ENCODE measurements at regions not wholly inside any gene's neighbourhood (a gene's known extent, or its start where the extent isn't known, plus 50 kb on each side); places are given as distances from the start of the nearest gene placed in this dataset.

DNA sequence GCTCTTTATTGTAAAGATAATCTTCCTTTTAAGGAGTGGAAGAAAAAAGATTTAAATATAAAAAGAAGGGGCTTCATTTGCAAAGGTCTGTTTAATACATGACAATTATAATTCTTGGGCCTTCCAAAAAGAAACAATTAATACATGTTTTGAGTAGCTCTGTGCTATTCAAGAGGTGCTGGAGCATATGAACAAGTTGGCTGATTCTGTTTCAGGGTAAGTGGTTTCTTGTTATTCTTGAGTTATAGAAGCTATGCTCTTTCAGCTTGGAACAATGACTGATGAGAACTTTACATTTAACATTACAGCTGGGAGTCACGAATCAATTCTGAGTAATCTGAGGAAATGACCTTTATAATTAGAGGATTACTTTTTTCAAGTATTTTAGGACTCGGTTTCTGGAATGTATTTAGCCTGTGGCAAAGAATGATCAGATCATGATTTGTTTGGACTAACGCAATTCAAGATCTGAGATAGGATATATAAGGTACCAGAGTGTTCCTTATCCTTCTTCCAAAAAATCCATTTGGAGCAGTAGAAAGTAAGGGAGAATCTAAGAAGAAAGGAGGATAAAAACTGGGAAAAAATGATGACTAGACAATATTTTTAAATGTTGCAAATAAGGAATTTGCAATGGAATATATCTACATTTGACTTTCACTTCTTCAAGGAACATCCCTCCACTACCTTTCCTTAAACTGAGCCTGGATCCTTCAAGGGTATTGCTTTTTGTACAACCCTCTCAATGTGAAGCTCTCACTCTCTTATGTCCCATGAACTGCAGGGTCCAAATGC lies 77.1 kb upstream of the KCTD3 start:
- Histone ChIP-seq H3K27me3 (no peaks in the 10 kb centered on the region), H3K36me3 (replicated peaks in 1 of 2) (no peaks in the 10 kb centered on the region), H3K4me3 (no peak overlapping the region), H3K4me1 (replicated peaks in 1 of 2) (no peaks in the 10 kb centered on the region), H3K27ac (no peak overlapping the region), H3K9me3 (replicated peaks in 1 of 3) (no peaks in the 10 kb centered on the region)
- WGBS, 4 donors = 64 to 72% (median 67%) methylated on average over 3 of the region's 3 CpGs
- TF ChIP-seq, protein P1, sequence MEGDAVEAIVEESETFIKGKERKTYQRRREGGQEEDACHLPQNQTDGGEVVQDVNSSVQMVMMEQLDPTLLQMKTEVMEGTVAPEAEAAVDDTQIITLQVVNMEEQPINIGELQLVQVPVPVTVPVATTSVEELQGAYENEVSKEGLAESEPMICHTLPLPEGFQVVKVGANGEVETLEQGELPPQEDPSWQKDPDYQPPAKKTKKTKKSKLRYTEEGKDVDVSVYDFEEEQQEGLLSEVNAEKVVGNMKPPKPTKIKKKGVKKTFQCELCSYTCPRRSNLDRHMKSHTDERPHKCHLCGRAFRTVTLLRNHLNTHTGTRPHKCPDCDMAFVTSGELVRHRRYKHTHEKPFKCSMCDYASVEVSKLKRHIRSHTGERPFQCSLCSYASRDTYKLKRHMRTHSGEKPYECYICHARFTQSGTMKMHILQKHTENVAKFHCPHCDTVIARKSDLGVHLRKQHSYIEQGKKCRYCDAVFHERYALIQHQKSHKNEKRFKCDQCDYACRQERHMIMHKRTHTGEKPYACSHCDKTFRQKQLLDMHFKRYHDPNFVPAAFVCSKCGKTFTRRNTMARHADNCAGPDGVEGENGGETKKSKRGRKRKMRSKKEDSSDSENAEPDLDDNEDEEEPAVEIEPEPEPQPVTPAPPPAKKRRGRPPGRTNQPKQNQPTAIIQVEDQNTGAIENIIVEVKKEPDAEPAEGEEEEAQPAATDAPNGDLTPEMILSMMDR (IDR thresholded peaks at IDR 0.05) = no peak
- no peak for TF ChIP-seq POLR2A (IDR thresholded peaks at IDR 0.05)
- no peak for DNase-seq
- intact Hi-C loops (cut with DNase I) = no loop called here

DNA sequence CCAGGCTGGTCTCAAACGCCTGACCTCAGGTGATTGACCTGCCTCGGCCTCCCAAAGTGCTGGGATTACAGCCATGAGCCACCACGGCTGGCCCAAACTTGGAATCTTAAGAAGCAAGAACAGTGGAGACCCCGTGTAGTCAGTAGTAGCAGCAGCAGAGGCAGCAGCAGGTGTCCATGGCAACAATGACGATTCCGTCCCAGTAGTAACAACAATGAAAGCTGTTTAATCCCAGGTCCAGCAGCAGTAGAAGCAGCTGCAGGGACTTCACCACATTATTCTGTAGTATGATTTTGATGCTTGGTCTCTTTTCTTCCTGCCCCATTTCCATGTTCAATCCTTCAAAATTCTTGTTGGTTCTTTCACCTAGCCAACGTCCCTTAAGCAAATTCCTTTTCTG lies 69.6 kb upstream of the KCTD3 start:
- Histone ChIP-seq H3K4me1 (replicated peaks in 1 of 2) (no peaks in the 10 kb centered on the region), H3K36me3 (replicated peaks in 1 of 2) (no peaks in the 10 kb centered on the region), H3K4me3 (no peak overlapping the region), H3K27me3 (no peaks in the 10 kb centered on the region), H3K27ac (no peak overlapping the region), H3K9me3 (replicated peaks in 1 of 3) (no peaks in the 10 kb centered on the region)
- WGBS, 4 donors = 74 to 90% (median 86%) methylated on average over 7 of the region's 7 CpGs
- TF ChIP-seq POLR2A (IDR thresholded peaks at IDR 0.05) = no peak
- TF ChIP-seq, protein P1 (IDR thresholded peaks at IDR 0.05) = no peak
- no peak for DNase-seq
- intact Hi-C loops (cut with DNase I) = no loop called here

DNA sequence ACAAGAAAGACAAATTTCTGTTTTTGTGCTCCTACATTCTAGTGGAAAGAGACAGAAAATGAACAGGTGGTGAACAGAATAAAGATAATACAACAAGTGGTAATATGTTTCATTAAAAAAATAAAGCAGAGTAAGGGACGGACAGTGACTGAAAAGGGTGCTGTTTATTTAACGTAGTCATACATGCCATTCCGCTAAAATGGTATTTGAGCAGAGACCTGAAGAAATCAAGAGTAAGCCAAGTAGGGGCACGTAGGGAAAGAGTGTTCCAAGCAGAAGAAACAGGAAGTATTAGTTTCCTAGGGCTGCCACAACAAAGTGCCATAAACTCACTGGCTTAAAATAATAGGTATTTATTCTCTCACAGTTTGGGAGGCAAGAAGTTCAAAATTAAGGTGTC lies 65.6 kb upstream of the KCTD3 start:
- no peaks in the 10 kb centered on the region for H3K36me3 ChIP-seq (replicated peaks in 1 of 2)
- no peak for DNase-seq
- H3K4me3 ChIP-seq = no peak overlapping the region
- TF ChIP-seq POLR2A (IDR thresholded peaks at IDR 0.05) = no peak
- TF ChIP-seq, protein P1 (IDR thresholded peaks at IDR 0.05) = no peak
- 81 to 89% (median 82%) methylated on average over 4 of the region's 4 CpGs for WGBS, 4 donors
- H3K27me3 ChIP-seq = no peaks in the 10 kb centered on the region
- H3K9me3 ChIP-seq (replicated peaks in 1 of 3) = no peaks in the 10 kb centered on the region
- no peaks in the 10 kb centered on the region for H3K4me1 ChIP-seq (replicated peaks in 1 of 2)
- intact Hi-C loops (cut with DNase I) = no loop called here
- H3K27ac ChIP-seq = no peak overlapping the region

DNA sequence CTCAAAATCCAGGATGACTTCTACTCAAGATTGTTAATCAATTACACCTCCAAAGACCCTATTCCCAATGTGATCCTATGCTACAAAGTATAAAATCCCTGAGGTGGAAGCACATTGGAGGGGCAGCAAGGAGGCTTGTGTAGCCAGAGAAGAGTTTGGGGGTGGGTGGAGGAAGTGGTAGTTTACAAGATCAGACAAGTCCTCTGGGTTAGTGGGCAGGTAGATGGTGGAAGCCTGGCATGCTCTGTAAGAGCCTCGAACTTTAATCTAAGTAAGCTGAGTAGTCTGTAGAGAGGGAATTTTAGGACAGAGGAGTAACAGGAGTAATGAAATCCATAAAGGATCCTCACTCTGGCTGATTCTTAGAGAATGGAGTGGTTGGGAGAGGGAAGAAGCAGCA lies 65.0 kb upstream of the KCTD3 start:
- Histone ChIP-seq H3K27ac (no peak overlapping the region), H3K4me3 (no peak overlapping the region), H3K36me3 (replicated peaks in 1 of 2) (no peaks in the 10 kb centered on the region), H3K9me3 (replicated peaks in 1 of 3) (no peaks in the 10 kb centered on the region), H3K27me3 (no peaks in the 10 kb centered on the region), H3K4me1 (replicated peaks in 1 of 2) (no peaks in the 10 kb centered on the region)
- no peak for TF ChIP-seq POLR2A (IDR thresholded peaks at IDR 0.05)
- TF ChIP-seq, protein P1 (IDR thresholded peaks at IDR 0.05) = no peak
- intact Hi-C loops (cut with DNase I) = no loop called here
- 81 to 100% (median 88%) methylated on average over 1 of the region's 1 CpG for WGBS, 4 donors
- no peak for DNase-seq

Measured in adrenal gland (tissue), 9 donors.